ENCODE measurements at regions not wholly inside any gene's neighbourhood (a gene's known extent, or its start where the extent isn't known, plus 50 kb on each side); places are given as distances from the start of the nearest gene placed in this dataset.

GRCh38 chr10:4391683-4392082, 434.3 kb upstream of the AKR1E2 start:
- H3K4me3 ChIP-seq = no peak overlapping the region
- intact Hi-C loops (cut with DNase I) = no loop called here
- TF ChIP-seq POLR2AphosphoS5 (IDR thresholded peaks at IDR 0.05) = no peak
- TF ChIP-seq EP300 (IDR thresholded peaks at IDR 0.05) = no peak
- TF ChIP-seq POLR2A (IDR thresholded peaks at IDR 0.05) = no peak
- no peak for TF ChIP-seq CTCF (IDR thresholded peaks at IDR 0.05)
- no peak for DNase-seq
- no peaks in the 10 kb centered on the region for H3K4me1 ChIP-seq
- H3K36me3 ChIP-seq = no peaks in the 10 kb centered on the region
- H3K9me3 ChIP-seq = no peaks in the 10 kb centered on the region
- WGBS, 2 donors = 92% methylated on average over 3 of the region's 3 CpGs
- no peak overlapping the region for H3K27ac ChIP-seq
- H3K27me3 ChIP-seq = no peaks in the 10 kb centered on the region

- Histone ChIP-seq H3K9me3 (no peaks in the 10 kb centered on the region), H3K4me3 (no peak overlapping the region), H3K27ac (no peak overlapping the region), H3K4me1 (no peaks in the 10 kb centered on the region), H3K36me3 (no peaks in the 10 kb centered on the region), H3K27me3 (no peaks in the 10 kb centered on the region)
- DNase-seq = no peak
- no peak for TF ChIP-seq POLR2AphosphoS5 (IDR thresholded peaks at IDR 0.05)
- no peak for TF ChIP-seq POLR2A (IDR thresholded peaks at IDR 0.05)
- TF ChIP-seq CTCF (IDR thresholded peaks at IDR 0.05) = no peak
- no peak for TF ChIP-seq EP300 (IDR thresholded peaks at IDR 0.05)
- intact Hi-C loops (cut with DNase I) = no loop called here
- 95 to 97% methylated on average over 2 of the region's 2 CpGs for WGBS, 2 donors
Observed at GRCh38 chr10:4390219-4390618, 435.8 kb upstream of the AKR1E2 start.

GRCh38 chr10:4385231-4385870, 440.7 kb upstream of the AKR1E2 start:
- no peak overlapping the region for H3K27ac ChIP-seq
- peaks cover 0 to 21% (median 12%) of the 10 kb centered on the region in 4 donors for H3K4me1 ChIP-seq
- no peaks in the 10 kb centered on the region for H3K9me3 ChIP-seq
- no peaks in the 10 kb centered on the region for H3K36me3 ChIP-seq
- no peak for DNase-seq
- 94% methylated on average over 7 of the region's 7 CpGs for WGBS, 2 donors
- no peak overlapping the region for H3K4me3 ChIP-seq
- H3K27me3 ChIP-seq = no peaks in the 10 kb centered on the region
- intact Hi-C loops (cut with DNase I) = no loop called here
- TF ChIP-seq CTCF (IDR thresholded peaks at IDR 0.05) (no peak), EP300 (IDR thresholded peaks at IDR 0.05) (no peak), POLR2A (IDR thresholded peaks at IDR 0.05) (no peak), POLR2AphosphoS5 (IDR thresholded peaks at IDR 0.05) (no peak)

- intact Hi-C loops (cut with DNase I) = no loop called here
- Histone ChIP-seq H3K4me1 (peaks cover 0 to 21% (median 12%) of the 10 kb centered on the region in 4 donors), H3K27ac (peak overlapping the region in 3 of 4 donors; percentile 1 to 54 (median 40)), H3K4me3 (peak overlapping the region in 1 of 4 donors; percentile 11), H3K36me3 (no peaks in the 10 kb centered on the region), H3K27me3 (no peaks in the 10 kb centered on the region), H3K9me3 (no peaks in the 10 kb centered on the region)
- no peak for DNase-seq
- 58 to 62% methylated on average over 4 of the region's 4 CpGs for WGBS, 2 donors
- TF ChIP-seq EP300 (IDR thresholded peaks at IDR 0.05) (no peak), POLR2A (IDR thresholded peaks at IDR 0.05) (no peak), CTCF (IDR thresholded peaks at IDR 0.05) (no peak), POLR2AphosphoS5 (IDR thresholded peaks at IDR 0.05) (no peak)
Observed at GRCh38 chr10:4384245-4384644, 441.8 kb upstream of the AKR1E2 start.

- 36 to 40% methylated on average over 4 of the region's 4 CpGs for WGBS, 2 donors
- DNase-seq = no peak
- intact Hi-C loops (cut with DNase I) = no loop called here
- H3K27me3 ChIP-seq = no peaks in the 10 kb centered on the region
- TF ChIP-seq CTCF (IDR thresholded peaks at IDR 0.05) = no peak
- TF ChIP-seq POLR2AphosphoS5 (IDR thresholded peaks at IDR 0.05) = no peak
- TF ChIP-seq POLR2A (IDR thresholded peaks at IDR 0.05) = no peak
- no peak for TF ChIP-seq EP300 (IDR thresholded peaks at IDR 0.05)
- H3K27ac ChIP-seq = peak overlapping the region in 3 of 4 donors; percentile 1 to 54 (median 40)
- H3K9me3 ChIP-seq = no peaks in the 10 kb centered on the region
- H3K36me3 ChIP-seq = no peaks in the 10 kb centered on the region
- peaks cover 0 to 21% (median 12%) of the 10 kb centered on the region in 4 donors for H3K4me1 ChIP-seq
- peak overlapping the region in 1 of 4 donors; percentile 11 for H3K4me3 ChIP-seq
Observed at GRCh38 chr10:4383651-4384098, 442.3 kb upstream of the AKR1E2 start.

Data from sigmoid colon (tissue), 6 donors.